PC-3 (cell line): ENCODE measurements at regions not wholly inside any gene's neighbourhood (a gene's known extent, or its start where the extent isn't known, plus 50 kb on each side); places are given as distances from the start of the nearest gene placed in this dataset.

Experiments
- ATAC-seq: fragments of 200-7000 bp; cut with Tn5 transposase; 2 replicates; pipeline ENCODE4 v1.9.1; 2020; ENCODE audit warnings: mild to moderate bottlenecking, moderate library complexity
- BruUV-seq: library from RNA; stranded (reverse); fragments of 400-500 nt; replicated peaks from 2 replicates; lab custom pipeline; 2021; lab: Mats Ljungman, UMichigan
- CTCF ChIA-PET: fragments of 300-600 bp; sonication (Branson Sonifier 250); formaldehyde crosslinking; loops from one replicate; lab custom pipeline; 2022; ENCODE audit warnings: antibody characterized with exemption; lab: Charles Lee
- POLR2A ChIA-PET: fragments of 300-600 bp; sonication (Branson Sonifier 250); formaldehyde crosslinking; loops from one replicate; lab custom pipeline; 2022; ENCODE audit warnings: antibody characterized with exemption; ENCODE audit not compliant: unreplicated experiment; lab: Charles Lee
- DNase-seq: peaks from one replicate; pipeline ENCODE4 v3.0.0-alpha.2; 2015
- H2AFZ ChIP-seq: fragments of 300-600 bp; sonication (generic); 2 replicates; pipeline ENCODE4 v1.6.0; 2016; ENCODE audit warnings: antibody characterized with exemption, low read length
- H3F3A ChIP-seq: fragments of 300-600 bp; sonication (generic); one replicate; pipeline ENCODE4 v1.6.0; 2017; ENCODE audit warnings: antibody characterized with exemption, low read length, control low read depth, mild to moderate bottlenecking; ENCODE audit not compliant: unreplicated experiment
- H3K27ac ChIP-seq: fragments of 300-600 bp; sonication (generic); 2 replicates; pipeline ENCODE4 v1.5.1; 2016; ENCODE audit warnings: mild to moderate bottlenecking, low read length
- H3K27me3 ChIP-seq: fragments of 300-600 bp; sonication (generic); 2 replicates; pipeline ENCODE4 v1.6.1; 2016; ENCODE audit warnings: low read length, mixed read lengths
- H3K36me3 ChIP-seq: fragments of 300-600 bp; sonication (generic); 2 replicates; pipeline ENCODE4 v1.6.1; 2016; ENCODE audit warnings: low read depth, mixed run types, low read length, mixed read lengths
- H3K4me1 ChIP-seq: fragments of 300-600 bp; sonication (generic); 2 replicates; pipeline ENCODE4 v1.5.1; 2016; ENCODE audit warnings: low read length; ENCODE audit not compliant: insufficient read depth
- H3K4me2 ChIP-seq: fragments of 300-600 bp; sonication (generic); 2 replicates; pipeline ENCODE4 v1.6.0; 2016; ENCODE audit warnings: low read length
- H3K4me3 ChIP-seq: fragments of 300-600 bp; sonication (generic); 2 replicates; pipeline ENCODE4 v1.5.1; 2016; ENCODE audit warnings: mild to moderate bottlenecking, low read length, mixed read lengths
- H3K79me2 ChIP-seq: fragments of 300-600 bp; sonication (generic); 2 replicates; pipeline ENCODE4 v1.6.1; 2017; ENCODE audit warnings: low read length, mixed read lengths
- H3K9ac ChIP-seq: fragments of 300-600 bp; sonication (generic); 2 replicates; pipeline ENCODE4 v1.6.0; 2016; ENCODE audit warnings: mild to moderate bottlenecking, low read length
- H3K9me2 ChIP-seq: fragments of 300-600 bp; sonication (generic); replicated peaks from 2 replicates; pipeline ENCODE4 v1.6.1; 2016; ENCODE audit warnings: mixed run types, low read length, mixed read lengths
- H3K9me3 ChIP-seq: fragments of 300-600 bp; sonication (generic); 2 replicates; pipeline ENCODE4 v1.6.1; 2016; ENCODE audit warnings: low read length, mixed read lengths
- H4K20me1 ChIP-seq: fragments of 300-600 bp; sonication (generic); 2 replicates; pipeline ENCODE4 v1.6.1; 2016; ENCODE audit warnings: low read length, mixed read lengths
- EZH2 ChIP-seq: fragments of 300-600 bp; sonication (generic); IDR thresholded peaks from one replicate; pipeline ENCODE4 v1.6.1; 2017; ENCODE audit warnings: antibody characterized with exemption, mild to moderate bottlenecking, low read length; ENCODE audit not compliant: unreplicated experiment
- EZH2phosphoT487 ChIP-seq: fragments of 300-600 bp; sonication (generic); IDR thresholded peaks from 2 replicates; pipeline ENCODE4 v1.6.1; 2018; ENCODE audit warnings: mild to moderate bottlenecking, antibody characterized with exemption, low read length, borderline replicate concordance
- intact Hi-C: fragments of 100-400 bp; cut with micrococcal nuclease; formaldehyde crosslinking; loops from 2 replicates; pipeline ENCODE4 v1.9.0; 2023
- TF ChIP-seq, protein P1 (sequence below): fragments of 300-600 bp; sonication (generic); conservative IDR thresholded peaks from 2 replicates; pipeline ENCODE4 v1.5.1; 2017; ENCODE audit warnings: antibody characterized with exemption, low read depth, mild to moderate bottlenecking, low read length

- no peaks in the 10 kb centered on the region for H3K9me2 ChIP-seq
- no peak overlapping the region for H2AFZ ChIP-seq
- ChIA-PET CTCF (no interaction called here), POLR2A (no interaction called here)
- H3K4me3 ChIP-seq, result no peak overlapping the region
- H3K9ac ChIP-seq, result no peak overlapping the region
- 0 out of 2 replicates have a peak, but pooled peaks cover 2% of the 10 kb centered on the region for H4K20me1 ChIP-seq
- H3K79me2 ChIP-seq, result no peaks in the 10 kb centered on the region
- no peaks in the 10 kb centered on the region for H3K4me1 ChIP-seq
- H3K9me3 ChIP-seq, result no peaks in the 10 kb centered on the region
- no TSS peak for BruUV-seq
- no peak overlapping the region for H3K27ac ChIP-seq
- DNase-seq (peak; percentile 14), ATAC-seq (peak; percentile 67)
- intact Hi-C loops, result loop anchor here (10.0 kb wide), 2 partner anchors 180 to 220 kb away; no protein-coding TSS in a partner anchor
- H3K36me3 ChIP-seq, result no peaks in the 10 kb centered on the region
- no peak overlapping the region for H3K4me2 ChIP-seq
- TF ChIP-seq, protein P1, sequence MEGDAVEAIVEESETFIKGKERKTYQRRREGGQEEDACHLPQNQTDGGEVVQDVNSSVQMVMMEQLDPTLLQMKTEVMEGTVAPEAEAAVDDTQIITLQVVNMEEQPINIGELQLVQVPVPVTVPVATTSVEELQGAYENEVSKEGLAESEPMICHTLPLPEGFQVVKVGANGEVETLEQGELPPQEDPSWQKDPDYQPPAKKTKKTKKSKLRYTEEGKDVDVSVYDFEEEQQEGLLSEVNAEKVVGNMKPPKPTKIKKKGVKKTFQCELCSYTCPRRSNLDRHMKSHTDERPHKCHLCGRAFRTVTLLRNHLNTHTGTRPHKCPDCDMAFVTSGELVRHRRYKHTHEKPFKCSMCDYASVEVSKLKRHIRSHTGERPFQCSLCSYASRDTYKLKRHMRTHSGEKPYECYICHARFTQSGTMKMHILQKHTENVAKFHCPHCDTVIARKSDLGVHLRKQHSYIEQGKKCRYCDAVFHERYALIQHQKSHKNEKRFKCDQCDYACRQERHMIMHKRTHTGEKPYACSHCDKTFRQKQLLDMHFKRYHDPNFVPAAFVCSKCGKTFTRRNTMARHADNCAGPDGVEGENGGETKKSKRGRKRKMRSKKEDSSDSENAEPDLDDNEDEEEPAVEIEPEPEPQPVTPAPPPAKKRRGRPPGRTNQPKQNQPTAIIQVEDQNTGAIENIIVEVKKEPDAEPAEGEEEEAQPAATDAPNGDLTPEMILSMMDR, result no peak
- no peak for TF ChIP-seq EZH2phosphoT487
- no peak for TF ChIP-seq EZH2
- H3F3A ChIP-seq, result no peaks in the 10 kb centered on the region
- no peaks in the 10 kb centered on the region for H3K27me3 ChIP-seq
Measured at GRCh38 chr1:72885017-72885416, 602.7 kb upstream of the NEGR1 start.

GRCh38 chr1:72869873-72870272 lies 587.5 kb upstream of the NEGR1 start:
- ATAC-seq, result no peak
- no peaks in the 10 kb centered on the region for H3K79me2 ChIP-seq
- no peaks in the 10 kb centered on the region for H3K4me1 ChIP-seq
- H3K27me3 ChIP-seq, result no peaks in the 10 kb centered on the region
- DNase-seq, result no peak
- H3K27ac ChIP-seq, result no peak overlapping the region
- no peaks in the 10 kb centered on the region for H3F3A ChIP-seq
- ChIA-PET CTCF (interaction anchor here (0.6 kb wide), 1 partner anchor 686 kb away, joined by 4 read pairs; no protein-coding TSS in a partner anchor), POLR2A (no interaction called here)
- intact Hi-C loops, result no loop called here
- H4K20me1 ChIP-seq, result no peaks in the 10 kb centered on the region
- no TSS peak for BruUV-seq
- no peaks in the 10 kb centered on the region for H3K36me3 ChIP-seq
- no peak overlapping the region for H3K4me3 ChIP-seq
- H3K9me3 ChIP-seq, result no peaks in the 10 kb centered on the region
- H3K9ac ChIP-seq, result no peak overlapping the region
- no peaks in the 10 kb centered on the region for H3K9me2 ChIP-seq
- H3K4me2 ChIP-seq, result no peak overlapping the region
- TF ChIP-seq EZH2 (no peak), EZH2phosphoT487 (no peak)
- TF ChIP-seq, protein P1, result no peak
- H2AFZ ChIP-seq, result no peak overlapping the region

DNA sequence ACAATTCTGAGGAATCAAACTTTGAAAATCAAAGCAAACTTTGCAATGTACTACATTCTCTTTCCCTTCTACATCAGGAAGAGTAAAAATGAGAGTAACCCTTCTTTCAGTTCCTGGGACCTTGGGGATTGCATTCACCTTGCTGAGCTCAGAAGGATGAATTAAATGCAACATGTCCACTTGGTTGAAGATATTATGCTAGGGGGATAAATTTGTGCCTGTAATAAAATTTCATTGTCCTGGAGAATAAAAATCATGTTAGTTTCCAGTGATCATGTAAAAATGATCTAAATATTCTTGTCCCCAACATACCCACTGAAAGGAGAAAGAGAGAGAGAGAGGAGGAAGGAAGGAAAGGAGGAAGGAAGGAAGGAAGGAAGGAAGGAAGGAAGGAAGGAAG lies 587.1 kb upstream of the NEGR1 start:
- CTCF ChIA-PET, result interaction anchor here (0.6 kb wide), 1 partner anchor 685 kb away, joined by 4 read pairs; no protein-coding TSS in a partner anchor
- no TSS peak for BruUV-seq
- Histone ChIP-seq H3F3A (no peaks in the 10 kb centered on the region), H3K9me2 (no peaks in the 10 kb centered on the region), H4K20me1 (no peaks in the 10 kb centered on the region), H3K79me2 (no peaks in the 10 kb centered on the region), H3K4me3 (no peak overlapping the region), H3K9ac (no peak overlapping the region), H3K4me1 (no peaks in the 10 kb centered on the region), H2AFZ (no peak overlapping the region), H3K36me3 (no peaks in the 10 kb centered on the region), H3K4me2 (no peak overlapping the region), H3K27me3 (no peaks in the 10 kb centered on the region), H3K9me3 (no peaks in the 10 kb centered on the region), H3K27ac (no peak overlapping the region)
- no peak for ATAC-seq
- no peak for DNase-seq
- TF ChIP-seq EZH2phosphoT487, result no peak
- TF ChIP-seq, protein P1, result no peak
- no peak for TF ChIP-seq EZH2
- intact Hi-C loops, result no loop called here
- POLR2A ChIA-PET, result no interaction called here
